ENCODE measurements at regions not wholly inside any gene's neighbourhood (a gene's known extent, or its start where the extent isn't known, plus 50 kb on each side); places are given as distances from the start of the nearest gene placed in this dataset.
A peak's percentile ranks its signal among the peaks of the same experiment; 100 is the strongest.

- DNase-seq (ENCODE audit: low read depth): no peak
Observed at GRCh38 chr16:77592021-77592420, 130.3 kb upstream of the NUDT7 start.

DNA sequence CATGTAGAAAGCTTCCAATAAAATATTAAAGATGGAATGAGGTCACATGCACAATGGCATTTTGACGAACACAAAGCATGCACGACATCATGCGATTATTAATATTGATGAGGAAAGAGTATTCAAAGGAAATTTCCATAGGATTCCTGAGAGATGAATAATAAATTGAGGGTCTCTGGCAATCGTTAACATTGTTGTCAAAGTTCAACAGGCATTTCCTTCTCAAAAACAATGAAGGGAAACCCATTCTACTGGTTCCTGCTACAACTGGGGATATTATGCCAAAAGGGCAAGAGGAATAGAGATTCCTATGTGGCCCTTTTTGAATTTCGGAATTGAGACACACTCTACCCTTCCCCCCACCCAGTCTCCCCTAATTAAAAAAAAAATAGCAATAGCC is 128.3 kb upstream of the NUDT7 start:
- DNase-seq (ENCODE audit: low read depth): no peak

DNA sequence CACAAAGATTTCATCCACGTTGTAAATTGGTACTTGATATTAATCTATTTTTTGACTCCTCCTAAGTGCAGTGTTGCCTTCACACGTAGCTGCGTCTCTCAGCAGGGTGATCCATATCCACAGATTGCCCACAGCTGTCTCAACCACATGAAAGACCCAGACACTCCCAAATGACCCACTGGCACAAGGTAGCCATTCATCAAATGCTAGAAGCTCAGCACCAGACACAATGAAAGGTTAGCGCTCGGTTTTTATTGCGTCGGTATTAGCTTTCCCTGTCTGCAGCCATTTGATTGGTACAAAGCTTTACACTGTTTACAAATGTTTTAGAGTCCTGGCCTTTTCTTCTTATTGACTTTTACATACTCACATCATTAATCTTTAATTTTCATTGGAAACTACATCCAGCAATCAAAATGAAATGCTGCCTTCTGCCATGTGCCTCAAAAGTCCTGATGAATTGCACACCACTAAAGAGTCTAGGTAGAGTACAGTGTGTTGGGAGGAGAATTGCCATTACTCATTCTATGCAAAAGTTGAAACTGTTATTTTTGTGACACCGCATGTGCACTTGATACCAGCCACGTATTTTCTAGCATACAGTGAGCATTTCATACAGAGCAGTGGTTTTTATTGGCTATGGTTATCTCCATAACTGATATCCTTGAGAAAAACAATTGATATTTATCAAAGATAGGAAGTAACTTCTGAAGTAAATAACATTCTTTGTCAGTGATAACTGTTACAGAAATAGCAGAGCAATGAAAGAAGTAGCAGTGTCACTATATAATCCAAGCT is 127.3 kb upstream of the NUDT7 start:
- no peak for DNase-seq (ENCODE audit: low read depth)

DNA sequence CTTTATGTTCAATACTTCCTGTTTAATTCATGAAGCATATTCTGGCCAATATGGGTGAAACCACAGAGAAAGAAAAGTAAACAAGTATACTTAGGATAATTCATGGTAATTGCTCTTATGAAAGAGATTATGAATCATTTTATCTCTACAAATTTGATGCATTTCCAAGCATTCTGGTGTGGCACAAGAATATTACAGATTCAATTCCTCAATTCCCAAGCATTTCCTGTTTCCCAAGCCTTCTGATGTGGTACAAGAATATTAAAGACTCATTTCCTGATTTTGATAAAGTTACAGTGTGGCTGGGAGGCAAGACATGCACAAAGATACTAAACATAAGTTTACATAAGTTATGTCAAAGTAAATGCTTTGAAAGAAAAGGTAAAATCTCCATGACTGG is 126.1 kb upstream of the NUDT7 start:
- no peak for DNase-seq (ENCODE audit: low read depth)

- DNase-seq (ENCODE audit: low read depth): peak; percentile 21
Observed at GRCh38 chr16:77599793-77600415, 122.4 kb upstream of the NUDT7 start.

DNA sequence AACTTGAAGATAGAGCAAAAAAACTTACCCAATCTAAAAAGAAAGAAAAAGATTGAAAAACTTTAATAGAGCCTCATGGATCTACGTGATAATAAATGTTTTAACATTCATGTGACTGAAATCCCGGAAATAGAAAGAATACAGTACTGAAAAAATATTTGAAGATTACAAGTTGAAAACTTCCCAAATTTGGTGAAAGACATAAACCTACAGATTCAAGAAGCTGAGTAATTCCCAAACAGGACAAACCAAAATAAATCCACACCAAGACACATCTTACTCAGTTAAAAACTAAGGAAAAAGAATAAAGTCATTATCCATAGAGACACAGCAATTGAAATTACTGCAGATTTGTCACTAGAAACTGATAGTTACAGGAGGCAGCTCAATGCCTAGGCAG is 121.8 kb upstream of the NUDT7 start:
- DNase-seq (ENCODE audit: low read depth): no peak

GRCh38 chr16:77603656-77604055 is 118.7 kb upstream of the NUDT7 start:
- no peak for DNase-seq (ENCODE audit: low read depth)

DNA sequence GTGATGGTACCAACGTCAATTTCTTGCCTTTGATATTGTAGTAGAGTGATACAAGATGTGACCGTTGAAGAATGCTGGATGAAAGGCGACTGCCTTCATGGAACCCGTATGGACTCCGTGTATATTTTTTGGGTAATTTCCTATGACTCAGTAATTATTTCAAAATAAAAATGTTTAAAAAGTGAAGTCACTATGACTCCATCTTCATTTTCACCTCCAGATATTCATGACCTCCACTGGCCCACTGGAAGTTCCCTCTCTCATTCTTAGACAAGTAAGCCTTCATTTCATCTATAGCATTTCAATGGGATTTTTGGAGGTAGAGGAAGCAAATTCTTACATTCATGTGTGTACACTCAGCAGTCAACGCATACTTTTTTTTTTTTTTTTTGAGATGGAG is 111.8 kb upstream of the NUDT7 start:
- no peak for DNase-seq (ENCODE audit: low read depth)

GRCh38 chr16:77611386-77611785 is 110.9 kb upstream of the NUDT7 start:
- no peak for DNase-seq (ENCODE audit: low read depth)

DNA sequence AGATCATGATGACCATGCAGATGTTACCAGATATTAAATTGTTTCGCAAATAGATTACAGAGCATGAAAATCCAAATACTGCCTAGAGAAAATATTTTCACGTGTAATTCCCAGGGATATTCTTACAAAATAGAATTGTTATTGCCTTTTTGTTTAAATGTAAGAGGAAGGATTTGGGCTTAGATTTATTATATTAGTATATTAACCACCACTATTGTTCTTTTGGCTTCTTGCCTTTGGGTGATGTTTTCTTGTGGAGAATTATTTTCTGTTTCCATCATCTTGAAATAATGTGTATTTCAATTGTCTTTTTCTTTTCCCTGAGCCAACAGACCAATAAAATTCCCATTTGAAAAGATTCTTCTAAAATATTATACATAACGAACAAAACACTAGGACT is 109.7 kb upstream of the NUDT7 start:
- no peak for DNase-seq (ENCODE audit: low read depth)

GRCh38 chr16:77613095-77613494 is 109.2 kb upstream of the NUDT7 start:
- DNase-seq (ENCODE audit: low read depth): no peak

GRCh38 chr16:77617553-77617952 is 104.8 kb upstream of the NUDT7 start:
- no peak for DNase-seq (ENCODE audit: low read depth)

DNA sequence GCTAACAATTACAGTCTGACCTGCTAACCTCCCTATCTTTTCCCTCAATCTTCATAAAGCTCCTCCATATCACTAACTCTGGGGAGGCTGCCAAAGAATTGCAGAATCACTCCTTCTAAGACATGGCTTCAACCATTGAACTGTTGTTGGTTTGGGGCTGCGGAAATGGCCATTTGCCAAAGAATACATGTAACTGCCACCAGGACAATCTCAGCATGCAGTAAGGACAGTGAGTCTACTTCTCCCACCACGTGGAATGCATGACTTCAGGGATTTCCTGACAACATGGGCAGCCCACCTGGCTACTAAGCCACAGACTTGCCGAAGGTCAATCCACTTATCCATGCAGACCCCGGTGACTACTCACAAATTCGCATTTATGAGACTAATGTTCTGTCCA is 104.3 kb upstream of the NUDT7 start:
- DNase-seq (ENCODE audit: low read depth): no peak

DNA sequence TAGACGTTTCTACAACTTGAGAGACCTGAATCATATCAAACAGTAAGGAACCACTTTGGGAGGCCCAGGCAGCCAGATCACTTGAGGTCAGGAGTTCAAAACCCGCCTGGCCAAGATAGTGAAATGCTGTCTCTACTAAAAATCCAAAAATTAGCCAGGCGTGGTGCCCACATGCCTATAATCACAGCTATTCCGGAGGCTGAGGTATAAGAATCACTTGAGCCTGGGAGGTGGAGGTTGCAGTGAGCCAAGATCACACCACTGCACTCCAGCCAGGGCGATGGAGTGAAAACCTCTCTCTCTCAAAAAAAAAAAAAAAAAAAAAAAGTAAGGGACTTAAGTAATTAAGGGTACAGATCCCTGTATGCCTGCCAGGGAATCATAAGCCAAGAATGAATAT is 103.4 kb upstream of the NUDT7 start:
- DNase-seq (ENCODE audit: low read depth): no peak

DNA sequence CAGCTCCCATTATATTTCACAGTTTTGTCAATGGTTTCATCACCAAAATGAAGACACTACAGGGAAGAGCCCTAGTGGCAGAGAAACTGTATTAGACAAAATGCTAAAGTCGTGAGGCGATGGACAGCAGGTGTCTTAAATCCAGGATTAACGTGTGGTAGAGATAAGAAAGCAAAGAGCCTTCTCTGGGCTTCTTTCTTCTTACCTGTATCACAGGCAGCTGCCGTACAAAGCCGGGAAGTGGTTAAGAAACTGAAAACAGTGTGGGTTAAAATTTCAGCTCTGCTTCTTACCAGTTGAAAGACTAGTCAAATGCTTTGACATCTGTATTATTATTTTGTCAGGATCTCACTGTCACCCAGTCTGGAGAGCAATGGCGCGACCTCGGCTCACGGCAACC is 98.2 kb upstream of the NUDT7 start:
- no peak for DNase-seq (ENCODE audit: low read depth)

- DNase-seq (ENCODE audit: low read depth): no peak
Observed at GRCh38 chr16:77636615-77637014, 85.7 kb upstream of the NUDT7 start.

DNA sequence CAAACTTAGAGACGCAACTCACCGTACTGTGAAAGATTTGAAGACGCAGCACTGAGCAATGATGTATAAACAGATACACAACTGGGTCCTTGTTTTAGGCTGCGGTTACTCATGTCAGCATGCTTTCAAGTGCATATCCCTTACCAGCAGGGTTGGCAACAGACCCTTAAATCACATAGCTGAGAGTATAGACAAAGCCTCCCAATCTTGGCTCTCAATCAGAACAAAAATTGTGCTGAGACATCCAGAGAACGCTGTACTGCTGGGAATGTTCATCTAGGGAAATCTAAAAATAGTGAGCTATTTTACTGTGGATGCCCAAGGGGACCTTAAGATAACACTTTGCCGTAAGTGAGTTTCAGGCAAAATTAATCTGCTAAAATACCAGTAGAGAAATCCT is 84.4 kb upstream of the NUDT7 start:
- no peak for DNase-seq (ENCODE audit: low read depth)

- no peak for DNase-seq (ENCODE audit: low read depth)
Observed at GRCh38 chr16:77643176-77643575, 79.1 kb upstream of the NUDT7 start.

GRCh38 chr16:77645764-77646163 is 76.5 kb upstream of the NUDT7 start:
- no peak for DNase-seq (ENCODE audit: low read depth)

GRCh38 chr16:77647726-77648125 is 74.6 kb upstream of the NUDT7 start:
- DNase-seq (ENCODE audit: low read depth): no peak

- no peak for DNase-seq (ENCODE audit: low read depth)
Observed at GRCh38 chr16:77650761-77651160, 71.6 kb upstream of the NUDT7 start.

- DNase-seq (ENCODE audit: low read depth): no peak
Observed at GRCh38 chr16:77652399-77652798, 69.9 kb upstream of the NUDT7 start.

- peak; percentile 33 for DNase-seq (ENCODE audit: low read depth)
Observed at GRCh38 chr16:77657016-77657415, 65.3 kb upstream of the NUDT7 start.

DNA sequence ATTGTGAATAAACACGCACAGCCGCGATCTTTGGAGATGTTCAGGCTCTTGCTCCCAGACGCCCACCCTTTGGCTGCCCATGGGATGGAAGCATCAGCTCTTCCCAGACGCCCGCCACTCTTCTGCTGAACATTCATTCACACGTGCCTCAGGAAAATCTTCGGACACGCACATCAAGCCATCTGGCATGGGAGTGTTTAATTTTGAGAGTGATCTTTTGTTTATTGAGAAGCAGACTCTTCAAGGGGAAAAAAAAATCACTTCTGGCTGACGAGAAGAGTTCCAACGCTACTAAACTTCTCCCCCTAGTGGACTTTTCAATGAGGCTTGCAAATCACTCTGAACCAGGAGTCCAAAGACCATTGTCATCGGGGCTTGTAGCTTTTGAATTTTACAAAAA is 62.0 kb upstream of the NUDT7 start:
- peak; percentile 36 for DNase-seq (ENCODE audit: low read depth)
